ENCODE measurements at regions not wholly inside any gene's neighbourhood (a gene's known extent, or its start where the extent isn't known, plus 50 kb on each side); places are given as distances from the start of the nearest gene placed in this dataset.

DNA sequence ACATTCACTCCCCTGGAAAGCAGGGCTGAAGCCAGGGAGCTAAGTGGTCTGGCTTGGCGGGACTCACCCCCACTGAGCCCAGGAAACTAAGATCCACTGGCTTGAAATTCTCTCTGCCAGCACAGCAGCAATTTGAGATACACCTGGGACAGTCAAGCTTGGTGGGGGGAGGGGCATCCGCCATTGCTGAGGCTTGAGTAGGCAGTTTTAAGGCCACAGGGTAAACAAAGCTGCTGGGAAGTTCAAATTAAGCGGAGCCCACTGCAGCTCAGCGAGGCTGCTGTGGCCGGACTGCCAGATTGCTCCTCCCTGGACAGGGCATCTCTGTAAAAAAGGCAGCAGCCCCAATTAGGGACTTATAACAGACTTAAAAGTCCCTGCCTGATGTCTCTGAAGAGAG, 108.2 kb upstream of the FAM13C start:
- TF ChIP-seq, protein P1, sequence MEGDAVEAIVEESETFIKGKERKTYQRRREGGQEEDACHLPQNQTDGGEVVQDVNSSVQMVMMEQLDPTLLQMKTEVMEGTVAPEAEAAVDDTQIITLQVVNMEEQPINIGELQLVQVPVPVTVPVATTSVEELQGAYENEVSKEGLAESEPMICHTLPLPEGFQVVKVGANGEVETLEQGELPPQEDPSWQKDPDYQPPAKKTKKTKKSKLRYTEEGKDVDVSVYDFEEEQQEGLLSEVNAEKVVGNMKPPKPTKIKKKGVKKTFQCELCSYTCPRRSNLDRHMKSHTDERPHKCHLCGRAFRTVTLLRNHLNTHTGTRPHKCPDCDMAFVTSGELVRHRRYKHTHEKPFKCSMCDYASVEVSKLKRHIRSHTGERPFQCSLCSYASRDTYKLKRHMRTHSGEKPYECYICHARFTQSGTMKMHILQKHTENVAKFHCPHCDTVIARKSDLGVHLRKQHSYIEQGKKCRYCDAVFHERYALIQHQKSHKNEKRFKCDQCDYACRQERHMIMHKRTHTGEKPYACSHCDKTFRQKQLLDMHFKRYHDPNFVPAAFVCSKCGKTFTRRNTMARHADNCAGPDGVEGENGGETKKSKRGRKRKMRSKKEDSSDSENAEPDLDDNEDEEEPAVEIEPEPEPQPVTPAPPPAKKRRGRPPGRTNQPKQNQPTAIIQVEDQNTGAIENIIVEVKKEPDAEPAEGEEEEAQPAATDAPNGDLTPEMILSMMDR (IDR thresholded peaks at IDR 0.05; ENCODE audit: insufficient read depth, low read depth, low read length, missing control alignments): no peak
- DNase-seq (ENCODE audit: low read depth): no peak
- no peak overlapping the region for H3K4me3 ChIP-seq (ENCODE audit: low read depth, low read length)

DNA sequence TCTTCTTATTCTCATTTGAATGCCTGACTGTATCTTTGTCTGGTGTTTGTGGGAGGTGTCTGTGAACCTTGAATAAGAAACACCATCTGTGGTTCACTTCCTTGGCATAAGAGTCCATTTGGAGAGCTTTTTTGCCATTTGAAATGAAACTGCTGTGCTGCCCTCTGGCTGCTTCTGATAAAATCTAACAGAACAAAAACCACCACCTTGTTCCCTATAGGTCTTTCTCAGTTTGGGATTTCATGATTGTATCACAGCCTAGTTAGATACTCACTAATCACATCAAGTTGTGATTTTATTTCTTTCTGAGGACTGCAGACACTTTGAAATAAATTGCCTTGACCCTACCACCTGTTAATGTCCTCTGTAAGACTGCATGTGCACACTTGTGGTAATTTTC, 102.7 kb upstream of the FAM13C start:
- peak; percentile 3 for DNase-seq (ENCODE audit: low read depth)
- TF ChIP-seq, protein P1 (IDR thresholded peaks at IDR 0.05; ENCODE audit: insufficient read depth, low read depth, low read length, missing control alignments): no peak
- H3K4me3 ChIP-seq (ENCODE audit: low read depth, low read length): no peak overlapping the region

DNA sequence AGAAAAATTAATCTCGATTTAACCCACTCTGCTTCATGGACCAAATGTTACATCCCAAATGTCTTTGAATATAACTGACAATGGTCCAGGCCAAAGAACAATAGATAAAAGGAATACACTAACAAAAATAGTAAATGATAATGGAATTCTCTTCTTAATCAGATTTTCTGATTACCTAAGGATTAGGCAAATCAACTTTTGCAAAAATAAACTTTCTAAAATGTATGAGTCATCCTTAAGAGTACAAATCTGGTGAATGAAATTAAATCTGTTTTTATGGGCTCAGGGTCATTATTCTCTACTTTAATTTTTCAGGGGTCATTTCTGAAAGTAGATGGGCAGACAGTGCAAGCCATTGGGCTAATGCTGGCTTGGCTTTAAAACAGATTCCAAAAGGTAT, 102.1 kb upstream of the FAM13C start:
- no peak for DNase-seq (ENCODE audit: low read depth)
- TF ChIP-seq, protein P1 (IDR thresholded peaks at IDR 0.05; ENCODE audit: insufficient read depth, low read depth, low read length, missing control alignments): no peak
- H3K4me3 ChIP-seq (ENCODE audit: low read depth, low read length): no peak overlapping the region

DNA sequence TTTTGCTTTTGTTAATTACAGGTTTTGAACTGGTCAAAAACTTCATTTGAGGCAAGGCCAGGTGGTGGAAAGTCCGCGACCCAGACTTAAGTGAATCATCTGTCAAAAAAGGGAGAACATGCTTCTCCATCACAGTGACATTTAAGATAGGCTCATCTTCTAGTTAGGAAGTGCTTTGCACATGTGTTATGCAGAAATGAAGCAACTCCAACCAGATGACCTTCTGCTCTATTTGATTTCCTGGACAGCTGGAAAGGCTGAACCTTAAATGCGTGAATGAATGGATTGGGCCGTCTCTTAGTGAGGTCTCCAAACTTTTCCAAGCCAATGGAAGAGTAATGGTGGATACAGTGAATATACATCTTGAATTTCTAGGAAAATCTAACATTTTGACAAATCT, 101.6 kb upstream of the FAM13C start:
- no peak overlapping the region for H3K4me3 ChIP-seq (ENCODE audit: low read depth, low read length)
- DNase-seq (ENCODE audit: low read depth): no peak
- TF ChIP-seq, protein P1 (IDR thresholded peaks at IDR 0.05; ENCODE audit: insufficient read depth, low read depth, low read length, missing control alignments): no peak

DNA sequence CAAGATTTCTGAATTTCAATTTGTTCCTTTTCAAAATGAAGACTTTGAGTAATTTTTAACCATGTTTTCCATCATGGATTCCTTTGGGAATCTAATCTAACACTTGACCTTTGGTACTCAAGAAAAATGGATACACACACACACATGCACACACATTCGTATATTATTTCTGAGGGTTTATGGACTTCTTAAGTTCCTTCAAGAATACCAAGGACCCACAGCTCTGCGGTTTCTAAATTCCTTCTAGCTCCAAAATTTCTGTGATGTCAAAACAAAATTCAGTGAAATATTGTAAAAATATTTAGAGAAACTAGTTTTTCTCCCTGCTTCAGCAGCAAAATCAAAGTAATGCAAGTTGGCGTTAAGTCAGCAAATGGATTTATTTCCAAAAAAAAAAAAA, 98.3 kb upstream of the FAM13C start:
- DNase-seq (ENCODE audit: low read depth): no peak
- TF ChIP-seq, protein P1 (IDR thresholded peaks at IDR 0.05; ENCODE audit: insufficient read depth, low read depth, low read length, missing control alignments): no peak
- no peak overlapping the region for H3K4me3 ChIP-seq (ENCODE audit: low read depth, low read length)

DNA sequence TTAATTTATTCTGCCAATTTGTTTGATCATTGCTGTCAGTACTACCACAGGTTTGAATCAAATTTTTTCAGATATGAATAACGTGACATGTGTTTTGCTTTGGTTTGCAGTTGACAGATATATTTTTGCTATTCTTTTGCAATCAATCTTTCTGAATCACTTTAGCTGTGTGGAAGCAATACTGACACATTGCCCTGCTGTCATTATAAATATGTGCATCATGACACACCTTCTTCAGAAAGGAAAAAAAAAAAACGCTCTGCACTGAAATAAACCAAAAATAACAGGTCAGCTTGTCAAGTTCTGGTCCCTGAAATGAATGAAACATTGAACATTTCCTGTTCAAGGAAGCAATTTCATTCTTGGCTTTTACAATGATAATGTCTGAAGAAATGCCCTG, 93.8 kb upstream of the FAM13C start:
- no peak for DNase-seq (ENCODE audit: low read depth)
- H3K4me3 ChIP-seq (ENCODE audit: low read depth, low read length): no peak overlapping the region
- TF ChIP-seq, protein P1 (IDR thresholded peaks at IDR 0.05; ENCODE audit: insufficient read depth, low read depth, low read length, missing control alignments): no peak

DNA sequence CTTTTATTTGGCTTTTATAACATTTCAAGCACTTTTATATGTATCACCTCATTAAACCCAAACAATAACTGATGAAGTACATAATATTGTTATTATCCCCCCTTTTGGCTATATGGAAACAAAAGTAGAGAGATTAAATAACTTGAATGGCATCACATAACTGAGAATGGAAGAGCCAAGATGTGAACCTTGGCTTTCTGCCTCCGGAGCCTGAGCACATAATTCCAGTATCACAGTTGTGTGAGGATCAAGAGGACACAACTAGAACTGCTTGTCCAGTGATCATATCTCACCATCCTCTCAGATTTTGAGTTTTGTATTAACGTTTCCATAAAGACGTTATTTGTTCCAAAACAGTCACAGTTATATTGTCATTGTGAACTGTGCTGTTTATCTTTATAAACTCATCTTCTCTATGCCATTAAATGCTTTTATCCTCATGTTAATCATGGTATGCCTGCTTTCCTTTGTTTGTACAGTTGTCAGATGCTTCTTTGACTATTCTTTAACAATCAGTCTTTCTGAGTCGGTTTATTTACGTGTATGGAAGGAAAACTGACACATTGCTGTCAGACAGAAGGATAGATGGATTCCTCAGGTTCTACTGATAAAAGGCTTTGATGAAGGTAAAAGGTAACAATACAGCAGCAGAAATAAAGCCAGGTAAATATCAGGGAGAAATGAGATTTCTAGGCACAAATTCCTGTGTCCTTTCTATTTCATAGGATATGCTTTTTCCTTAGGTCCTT, 92.0 kb upstream of the FAM13C start:
- TF ChIP-seq, protein P1 (IDR thresholded peaks at IDR 0.05; ENCODE audit: insufficient read depth, low read depth, low read length, missing control alignments): no peak
- DNase-seq (ENCODE audit: low read depth): no peak

More for the DNA sequence above, 92.0 kb upstream of the FAM13C start:
- H3K4me3 ChIP-seq (ENCODE audit: low read depth, low read length): no peak overlapping the region

Data from GM12865 (cell line).